ENCODE measurements at regions not wholly inside any gene's neighbourhood (a gene's known extent, or its start where the extent isn't known, plus 50 kb on each side); places are given as distances from the start of the nearest gene placed in this dataset.
A peak's percentile ranks its signal among the peaks of the same experiment; 100 is the strongest.

GRCh38 chr15:94576889-94577533 lies 345.6 kb downstream of the MCTP2 start:
- H3K9me3 ChIP-seq (ENCODE audit: control insufficient read depth, insufficient read depth, low read depth, low read length), result no peaks in the 10 kb centered on the region
- peak in 1 of 2 donors; percentile 5 for DNase-seq (ENCODE audit: low read depth in 2 of 2)
- H3K9ac ChIP-seq (ENCODE audit: insufficient read depth, low read length), result no peak overlapping the region
- no peaks in the 10 kb centered on the region for H3K27me3 ChIP-seq (ENCODE audit: control insufficient read depth, insufficient read depth, low read length)
- no peak overlapping the region for H2AFZ ChIP-seq (ENCODE audit: low read length)
- H4K20me1 ChIP-seq (ENCODE audit: control insufficient read depth, extremely low read depth, insufficient read depth, low read length), result no peaks in the 10 kb centered on the region
- H3K4me2 ChIP-seq (ENCODE audit: extremely low read depth, insufficient read depth, low read length), result no peak overlapping the region
- no peak overlapping the region for H3K27ac ChIP-seq (ENCODE audit: insufficient read depth, low read length)
- H3K4me3 ChIP-seq (replicated peaks in 1 of 4; ENCODE audit: control extremely low read depth in 1 of 4, insufficient read depth in 1 of 4, low read depth in 3 of 4, low read length in 4 of 4), result no peak overlapping the region
- no peaks in the 10 kb centered on the region for H3K4me1 ChIP-seq (ENCODE audit: control insufficient read depth, extremely low read depth, insufficient read depth, low read length)
- no peaks in the 10 kb centered on the region for H3K36me3 ChIP-seq (ENCODE audit: control insufficient read depth, insufficient read depth, low read length)
- H3K79me2 ChIP-seq (ENCODE audit: control insufficient read depth, insufficient read depth, low read length), result no peaks in the 10 kb centered on the region
- TF ChIP-seq EZH2 (IDR thresholded peaks at IDR 0.05; ENCODE audit: low read length, missing control alignments) (no peak), CTCF (conservative IDR thresholded peaks at IDR 0.05 in 1 of 2, IDR thresholded peaks at IDR 0.05 in 1 of 2; ENCODE audit: low read depth in 1 of 2, low read length in 2 of 2) (peak in 1 of 2 donors; percentile 43)

GRCh38 chr15:94579286-94579685 lies 347.9 kb downstream of the MCTP2 start:
- Histone ChIP-seq H3K27ac (ENCODE audit: insufficient read depth, low read length) (no peak overlapping the region), H3K9me3 (ENCODE audit: control insufficient read depth, insufficient read depth, low read depth, low read length) (no peaks in the 10 kb centered on the region), H3K36me3 (ENCODE audit: control insufficient read depth, insufficient read depth, low read length) (no peaks in the 10 kb centered on the region), H3K79me2 (ENCODE audit: control insufficient read depth, insufficient read depth, low read length) (no peaks in the 10 kb centered on the region), H4K20me1 (ENCODE audit: control insufficient read depth, extremely low read depth, insufficient read depth, low read length) (no peaks in the 10 kb centered on the region), H2AFZ (ENCODE audit: low read length) (no peak overlapping the region), H3K9ac (ENCODE audit: insufficient read depth, low read length) (no peak overlapping the region), H3K4me2 (ENCODE audit: extremely low read depth, insufficient read depth, low read length) (no peak overlapping the region), H3K4me1 (ENCODE audit: control insufficient read depth, extremely low read depth, insufficient read depth, low read length) (no peaks in the 10 kb centered on the region), H3K4me3 (replicated peaks in 1 of 4; ENCODE audit: control extremely low read depth in 1 of 4, insufficient read depth in 1 of 4, low read depth in 3 of 4, low read length in 4 of 4) (no peak overlapping the region), H3K27me3 (ENCODE audit: control insufficient read depth, insufficient read depth, low read length) (no peaks in the 10 kb centered on the region)
- TF ChIP-seq CTCF (conservative IDR thresholded peaks at IDR 0.05 in 1 of 2, IDR thresholded peaks at IDR 0.05 in 1 of 2; ENCODE audit: low read depth in 1 of 2, low read length in 2 of 2), result no peak
- no peak for TF ChIP-seq EZH2 (IDR thresholded peaks at IDR 0.05; ENCODE audit: low read length, missing control alignments)
- no peak for DNase-seq (ENCODE audit: low read depth in 2 of 2)

GRCh38 chr15:94580211-94580885 lies 349.0 kb downstream of the MCTP2 start:
- Histone ChIP-seq H3K27me3 (ENCODE audit: control insufficient read depth, insufficient read depth, low read length) (no peaks in the 10 kb centered on the region), H3K4me3 (replicated peaks in 1 of 4; ENCODE audit: control extremely low read depth in 1 of 4, insufficient read depth in 1 of 4, low read depth in 3 of 4, low read length in 4 of 4) (no peak overlapping the region), H3K27ac (ENCODE audit: insufficient read depth, low read length) (no peak overlapping the region), H3K36me3 (ENCODE audit: control insufficient read depth, insufficient read depth, low read length) (no peaks in the 10 kb centered on the region), H4K20me1 (ENCODE audit: control insufficient read depth, extremely low read depth, insufficient read depth, low read length) (no peaks in the 10 kb centered on the region), H3K4me2 (ENCODE audit: extremely low read depth, insufficient read depth, low read length) (no peak overlapping the region), H3K4me1 (ENCODE audit: control insufficient read depth, extremely low read depth, insufficient read depth, low read length) (no peaks in the 10 kb centered on the region), H3K9me3 (ENCODE audit: control insufficient read depth, insufficient read depth, low read depth, low read length) (no peaks in the 10 kb centered on the region), H3K9ac (ENCODE audit: insufficient read depth, low read length) (no peak overlapping the region), H2AFZ (ENCODE audit: low read length) (no peak overlapping the region), H3K79me2 (ENCODE audit: control insufficient read depth, insufficient read depth, low read length) (no peaks in the 10 kb centered on the region)
- TF ChIP-seq EZH2 (IDR thresholded peaks at IDR 0.05; ENCODE audit: low read length, missing control alignments) (no peak), CTCF (conservative IDR thresholded peaks at IDR 0.05 in 1 of 2, IDR thresholded peaks at IDR 0.05 in 1 of 2; ENCODE audit: low read depth in 1 of 2, low read length in 2 of 2) (no peak)
- no peak for DNase-seq (ENCODE audit: low read depth in 2 of 2)

Data from fibroblast of lung (primary cell).